WTC11 (cell line): ENCODE measurements at regions not wholly inside any gene's neighbourhood (a gene's known extent, or its start where the extent isn't known, plus 50 kb on each side); places are given as distances from the start of the nearest gene placed in this dataset.

ENCODE experiments used
- ATAC-seq: fragments of 200-7000 bp; cut with Tn5 transposase; 2 replicates; pipeline ENCODE4 v1.10.0; 2021; ENCODE audit warnings: mild to moderate bottlenecking, moderate library complexity
- CTCF ChIA-PET: fragments of 300-600 bp; sonication (Branson Sonifier 250); formaldehyde crosslinking; loops from one replicate; lab custom pipeline; 2021; ENCODE audit warnings: antibody characterized with exemption; lab: Charles Lee
- POLR2A ChIA-PET: fragments of 350-600 bp; sonication (Branson Sonifier 250); formaldehyde crosslinking; loops from one replicate; lab custom pipeline; 2021; ENCODE audit warnings: antibody characterized with exemption; lab: Charles Lee
- DNase-seq: peaks from one replicate; pipeline ENCODE4 v3.0.0; 2021; ENCODE audit warnings: low spot score
- H3K27ac Mint-ChIP-seq: 2 replicates; pipeline ENCODE4 v1.8.0; 2021; ENCODE audit warnings: mixed read lengths
- H3K27me3 Mint-ChIP-seq: 2 replicates; pipeline ENCODE4 v1.8.0; 2021; ENCODE audit warnings: low read depth, mild to moderate bottlenecking, moderate library complexity, mixed read lengths
- H3K36me3 Mint-ChIP-seq: 2 replicates; pipeline ENCODE4 v1.8.0; 2021; ENCODE audit warnings: mixed read lengths
- H3K4me1 Mint-ChIP-seq: 2 replicates; pipeline ENCODE4 v1.8.0; 2022; ENCODE audit warnings: mixed read lengths
- H3K4me3 Mint-ChIP-seq: 2 replicates; pipeline ENCODE4 v1.8.0; 2021; ENCODE audit warnings: mild to moderate bottlenecking, moderate library complexity, mixed read lengths
- H3K9me3 Mint-ChIP-seq: 2 replicates; pipeline ENCODE4 v1.8.0; 2021; ENCODE audit warnings: mixed read lengths
- ATF2 ChIP-seq: sonication (generic); formaldehyde crosslinking; IDR thresholded peaks from 2 replicates; pipeline ENCODE4 v1.8.1; 2022; ENCODE audit warnings: low read depth, missing genetic modification reagents, borderline replicate concordance
- ELF4 ChIP-seq: sonication (generic); formaldehyde crosslinking; IDR thresholded peaks from 2 replicates; pipeline ENCODE4 v1.8.1; 2022; ENCODE audit warnings: low read depth, mild to moderate bottlenecking, moderate library complexity, missing genetic modification reagents
- ESRRA ChIP-seq: sonication (generic); formaldehyde crosslinking; IDR thresholded peaks from 2 replicates; pipeline ENCODE4 v1.8.1; 2022; ENCODE audit warnings: mild to moderate bottlenecking, missing genetic modification reagents, borderline replicate concordance
- ETV6 ChIP-seq: sonication (generic); formaldehyde crosslinking; IDR thresholded peaks from 2 replicates; pipeline ENCODE4 v1.8.1; 2022; ENCODE audit warnings: mild to moderate bottlenecking, missing genetic modification reagents
- FOXP1 ChIP-seq: sonication (generic); formaldehyde crosslinking; IDR thresholded peaks from 2 replicates; pipeline ENCODE4 v1.8.0; 2022; ENCODE audit warnings: missing genetic modification reagents, mild to moderate bottlenecking, moderate library complexity, borderline replicate concordance
- JAZF1 ChIP-seq: fragments of 250-450 bp; sonication (Bioruptor Pico); IDR thresholded peaks from 2 replicates; pipeline ENCODE4 v1.9.0; 2021; ENCODE audit warnings: moderate library complexity, mild to moderate bottlenecking, inconsistent platforms
- JUN ChIP-seq: sonication (generic); formaldehyde crosslinking; IDR thresholded peaks from 2 replicates; pipeline ENCODE4 v1.8.0; 2023; ENCODE audit warnings: mild to moderate bottlenecking, missing genetic modification reagents
- KAT7 ChIP-seq: sonication (generic); formaldehyde crosslinking; IDR thresholded peaks from 2 replicates; pipeline ENCODE4 v1.8.1; 2023; ENCODE audit warnings: missing genetic modification reagents, mild to moderate bottlenecking, borderline replicate concordance
- NFE2L1 ChIP-seq: sonication (generic); formaldehyde crosslinking; IDR thresholded peaks from 2 replicates; pipeline ENCODE4 v1.8.1; 2023; ENCODE audit warnings: missing genetic modification reagents
- NFYB ChIP-seq: sonication (generic); formaldehyde crosslinking; conservative IDR thresholded peaks from 2 replicates; pipeline ENCODE4 v1.8.0; 2022; ENCODE audit warnings: low read depth, missing genetic modification reagents
- NR1H2 ChIP-seq: sonication (generic); formaldehyde crosslinking; IDR thresholded peaks from 2 replicates; pipeline ENCODE4 v1.9.0; 2021; ENCODE audit warnings: mild to moderate bottlenecking, moderate library complexity, missing genetic modification reagents
- NR2C2 ChIP-seq: sonication (generic); formaldehyde crosslinking; IDR thresholded peaks from 2 replicates; pipeline ENCODE4 v1.8.0; 2022; ENCODE audit warnings: mild to moderate bottlenecking, missing genetic modification reagents
- NR3C1 ChIP-seq: sonication (generic); formaldehyde crosslinking; conservative IDR thresholded peaks from 2 replicates; pipeline ENCODE4 v1.8.1; 2023; ENCODE audit warnings: low read depth, mild to moderate bottlenecking, missing genetic modification reagents
- PRRX2 ChIP-seq: fragments of 250-450 bp; sonication (Bioruptor Pico); IDR thresholded peaks from 2 replicates; pipeline ENCODE4 v1.8.0; 2021; ENCODE audit warnings: mild to moderate bottlenecking
- RORB ChIP-seq: fragments of 250-450 bp; sonication (Bioruptor Pico); IDR thresholded peaks from 2 replicates; pipeline ENCODE4 v1.9.0; 2021; ENCODE audit warnings: mild to moderate bottlenecking
- STAT6 ChIP-seq: sonication (generic); formaldehyde crosslinking; conservative IDR thresholded peaks from 2 replicates; pipeline ENCODE4 v1.8.1; 2023; ENCODE audit warnings: mild to moderate bottlenecking, low read depth, missing genetic modification reagents, moderate library complexity
- ZBTB21 ChIP-seq: sonication (generic); formaldehyde crosslinking; IDR thresholded peaks from 2 replicates; pipeline ENCODE4 v1.8.1; 2023; ENCODE audit warnings: mild to moderate bottlenecking, missing genetic modification reagents, borderline replicate concordance
- ZNF138 ChIP-seq: sonication (generic); formaldehyde crosslinking; conservative IDR thresholded peaks from 2 replicates; pipeline ENCODE4 v1.8.1; 2022; ENCODE audit warnings: mild to moderate bottlenecking, moderate library complexity, missing genetic modification reagents
- ZNF232 ChIP-seq: sonication (generic); formaldehyde crosslinking; IDR thresholded peaks from 2 replicates; pipeline ENCODE4 v1.8.0; 2022; ENCODE audit warnings: mild to moderate bottlenecking, missing genetic modification reagents
- ZNF281 ChIP-seq: sonication (generic); formaldehyde crosslinking; IDR thresholded peaks from 2 replicates; pipeline ENCODE4 v1.8.0; 2023; ENCODE audit warnings: mild to moderate bottlenecking, missing genetic modification reagents
- ZNF423 ChIP-seq: fragments of 250-450 bp; sonication (Bioruptor Pico); IDR thresholded peaks from 2 replicates; pipeline ENCODE4 v2.1.2; 2022; ENCODE audit warnings: mild to moderate bottlenecking, moderate library complexity
- TF ChIP-seq, protein P1 (sequence below): sonication (generic); formaldehyde crosslinking; IDR thresholded peaks from 2 replicates; pipeline ENCODE4 v1.8.1; 2023; ENCODE audit warnings: mild to moderate bottlenecking, missing genetic modification reagents, moderate library complexity
- TF ChIP-seq, protein P2 (sequence below): fragments of 200-600 bp; IDR thresholded peaks from 2 replicates; pipeline ENCODE4 v1.8.0; 2022; ENCODE audit warnings: antibody characterized with exemption

GRCh38 chr1:194067772-194068171 lies 881.4 kb upstream of the B3GALT2 start:
- Mint-ChIP-seq H3K4me1 (no peaks in the 10 kb centered on the region), H3K36me3 (no peaks in the 10 kb centered on the region), H3K27me3 (no peaks in the 10 kb centered on the region), H3K27ac (no peak overlapping the region), H3K9me3 (no peaks in the 10 kb centered on the region; the same call in 1 of the 2 replicates), H3K4me3 (no peak overlapping the region)
- ATAC-seq, result no peak
- TF ChIP-seq ZNF281 (no peak), ZNF232 (CRISPR knock-in tag) (no peak), ELF4 (CRISPR knock-in tag) (no peak), ZNF423 (CRISPR knock-in tag) (no peak), RORB (CRISPR knock-in tag) (no peak), ESRRA (CRISPR knock-in tag) (no peak), NFE2L1 (no peak), NR2C2 (CRISPR knock-in tag) (no peak), JUN (no peak), NFYB (CRISPR knock-in tag) (no peak), ETV6 (CRISPR knock-in tag) (no peak), FOXP1 (no peak), KAT7 (CRISPR knock-in tag) (no peak)
- TF ChIP-seq, protein P1, sequence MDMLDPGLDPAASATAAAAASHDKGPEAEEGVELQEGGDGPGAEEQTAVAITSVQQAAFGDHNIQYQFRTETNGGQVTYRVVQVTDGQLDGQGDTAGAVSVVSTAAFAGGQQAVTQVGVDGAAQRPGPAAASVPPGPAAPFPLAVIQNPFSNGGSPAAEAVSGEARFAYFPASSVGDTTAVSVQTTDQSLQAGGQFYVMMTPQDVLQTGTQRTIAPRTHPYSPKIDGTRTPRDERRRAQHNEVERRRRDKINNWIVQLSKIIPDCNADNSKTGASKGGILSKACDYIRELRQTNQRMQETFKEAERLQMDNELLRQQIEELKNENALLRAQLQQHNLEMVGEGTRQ (CRISPR knock-in tag), result no peak
- POLR2A ChIA-PET, result no interaction called here
- CTCF ChIA-PET, result no interaction called here
- DNase-seq, result no peak

DNA sequence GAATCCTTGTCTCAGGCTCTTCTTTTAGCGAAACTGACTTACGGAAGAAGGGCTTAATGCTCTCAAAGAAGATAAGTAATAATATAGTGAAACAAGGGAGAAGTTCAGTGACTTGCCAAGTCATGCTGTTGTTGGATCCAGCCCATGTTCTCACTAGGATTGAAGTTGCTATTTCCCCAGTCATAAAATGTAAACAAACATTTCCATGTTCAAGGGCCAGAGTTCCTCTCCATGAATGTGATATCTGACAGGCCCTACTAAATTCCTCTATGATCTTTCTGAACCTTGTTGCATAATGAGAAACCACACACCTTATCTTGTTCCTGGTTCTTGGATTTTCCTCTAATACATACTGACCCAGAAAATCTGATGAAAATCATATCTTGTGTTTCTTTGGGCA lies 876.5 kb upstream of the B3GALT2 start:
- no peak for DNase-seq
- peaks cover 2% of the 10 kb centered on the region for H3K36me3 Mint-ChIP-seq
- no peaks in the 10 kb centered on the region for H3K27me3 Mint-ChIP-seq
- ChIA-PET POLR2A (no interaction called here), CTCF (no interaction called here)
- TF ChIP-seq NFE2L1 (no peak), ELF4 (CRISPR knock-in tag) (no peak), ATF2 (CRISPR knock-in tag) (no peak), PRRX2 (no peak), ZNF281 (no peak), ZNF138 (CRISPR knock-in tag) (no peak), ZBTB21 (no peak), NR3C1 (no peak), STAT6 (CRISPR knock-in tag) (no peak), JAZF1 (CRISPR knock-in tag) (no peak), NR1H2 (no peak)
- TF ChIP-seq, protein P2, sequence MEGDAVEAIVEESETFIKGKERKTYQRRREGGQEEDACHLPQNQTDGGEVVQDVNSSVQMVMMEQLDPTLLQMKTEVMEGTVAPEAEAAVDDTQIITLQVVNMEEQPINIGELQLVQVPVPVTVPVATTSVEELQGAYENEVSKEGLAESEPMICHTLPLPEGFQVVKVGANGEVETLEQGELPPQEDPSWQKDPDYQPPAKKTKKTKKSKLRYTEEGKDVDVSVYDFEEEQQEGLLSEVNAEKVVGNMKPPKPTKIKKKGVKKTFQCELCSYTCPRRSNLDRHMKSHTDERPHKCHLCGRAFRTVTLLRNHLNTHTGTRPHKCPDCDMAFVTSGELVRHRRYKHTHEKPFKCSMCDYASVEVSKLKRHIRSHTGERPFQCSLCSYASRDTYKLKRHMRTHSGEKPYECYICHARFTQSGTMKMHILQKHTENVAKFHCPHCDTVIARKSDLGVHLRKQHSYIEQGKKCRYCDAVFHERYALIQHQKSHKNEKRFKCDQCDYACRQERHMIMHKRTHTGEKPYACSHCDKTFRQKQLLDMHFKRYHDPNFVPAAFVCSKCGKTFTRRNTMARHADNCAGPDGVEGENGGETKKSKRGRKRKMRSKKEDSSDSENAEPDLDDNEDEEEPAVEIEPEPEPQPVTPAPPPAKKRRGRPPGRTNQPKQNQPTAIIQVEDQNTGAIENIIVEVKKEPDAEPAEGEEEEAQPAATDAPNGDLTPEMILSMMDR, result no peak
- TF ChIP-seq, all 79 proteins: peak for 0
- Mint-ChIP-seq H3K9me3 (peaks cover 17% of the 10 kb centered on the region), H3K27ac (no peak overlapping the region), H3K4me1 (no peaks in the 10 kb centered on the region), H3K4me3 (no peak overlapping the region)
- no peak for ATAC-seq
